Activated CD4-positive, alpha-beta T cell treated with anti-CD3 and anti-CD28 coated beads, Interleukin-2, amount 10 ng/mL, durations not matched to agents 7 days and 5 days (primary cell): ENCODE measurements at regions not wholly inside any gene's neighbourhood (a gene's known extent, or its start where the extent isn't known, plus 50 kb on each side); places are given as distances from the start of the nearest gene placed in this dataset.

Experiments used
- CTCF ChIA-PET: fragments of 350-600 bp; sonication (Branson Sonifier 250); formaldehyde crosslinking; loops from one replicate; lab custom pipeline; 2021; ENCODE audit warnings: antibody characterized with exemption; lab: Charles Lee
- POLR2A ChIA-PET: fragments of 350-600 bp; sonication (Branson Sonifier 250); formaldehyde crosslinking; loops from one replicate; lab custom pipeline; 2021; ENCODE audit warnings: antibody characterized with exemption; lab: Charles Lee
- DNase-seq: peaks from one replicate; pipeline ENCODE4 v3.0.0-alpha.2; 2020
- H3K27ac Mint-ChIP-seq: one replicate; pipeline ENCODE4 v1.8.0; 2021; ENCODE audit warnings: mild to moderate bottlenecking, moderate library complexity, mixed read lengths
- H3K27me3 Mint-ChIP-seq: one replicate; pipeline ENCODE4 v1.8.0; 2021; ENCODE audit warnings: mixed read lengths
- H3K36me3 Mint-ChIP-seq: one replicate; pipeline ENCODE4 v1.8.0; 2021; ENCODE audit warnings: low read depth, mixed read lengths
- H3K4me1 Mint-ChIP-seq: one replicate; pipeline ENCODE4 v1.8.0; 2021; ENCODE audit warnings: mixed read lengths
- H3K4me3 Mint-ChIP-seq: one replicate; pipeline ENCODE4 v1.8.0; 2021; ENCODE audit warnings: mild to moderate bottlenecking, moderate library complexity, mixed read lengths
- H3K9me3 Mint-ChIP-seq: one replicate; pipeline ENCODE4 v1.8.0; 2021; ENCODE audit warnings: mixed read lengths

- no peak for DNase-seq
- no peaks in the 10 kb centered on the region for H3K4me1 Mint-ChIP-seq
- no peaks in the 10 kb centered on the region for H3K9me3 Mint-ChIP-seq
- H3K27ac Mint-ChIP-seq, result no peak overlapping the region
- ChIA-PET CTCF (no interaction called here), POLR2A (no interaction called here)
- no peak overlapping the region for H3K4me3 Mint-ChIP-seq
- H3K27me3 Mint-ChIP-seq, result peaks cover 13% of the 10 kb centered on the region
- no peaks in the 10 kb centered on the region for H3K36me3 Mint-ChIP-seq
Measured at GRCh38 chr5:135643881-135644766, 65.3 kb upstream of the CXCL14 start.

- Mint-ChIP-seq H3K9me3 (no peaks in the 10 kb centered on the region), H3K27ac (no peak overlapping the region), H3K4me1 (no peaks in the 10 kb centered on the region), H3K36me3 (no peaks in the 10 kb centered on the region), H3K27me3 (peaks cover 21% of the 10 kb centered on the region), H3K4me3 (no peak overlapping the region)
- CTCF ChIA-PET, result no interaction called here
- no peak for DNase-seq
- POLR2A ChIA-PET, result interaction anchor here (0.6 kb wide), 1 partner anchor 387 kb away, joined by 3 read pairs; no protein-coding TSS in a partner anchor
Measured at GRCh38 chr5:135642934-135643333, 64.1 kb upstream of the CXCL14 start.

- Mint-ChIP-seq H3K9me3 (no peaks in the 10 kb centered on the region), H3K4me1 (no peaks in the 10 kb centered on the region), H3K27ac (no peak overlapping the region), H3K27me3 (peaks cover 21% of the 10 kb centered on the region), H3K36me3 (no peaks in the 10 kb centered on the region), H3K4me3 (no peak overlapping the region)
- POLR2A ChIA-PET, result interaction anchor here (0.6 kb wide), 1 partner anchor 387 kb away, joined by 3 read pairs; no protein-coding TSS in a partner anchor
- CTCF ChIA-PET, result no interaction called here
- DNase-seq, result no peak
Measured at GRCh38 chr5:135642488-135642870, 63.7 kb upstream of the CXCL14 start.

GRCh38 chr5:135641734-135642487 is 63.1 kb upstream of the CXCL14 start:
- H3K27ac Mint-ChIP-seq, result no peak overlapping the region
- DNase-seq, result no peak
- ChIA-PET CTCF (no interaction called here), POLR2A (no interaction called here)
- H3K4me1 Mint-ChIP-seq, result no peaks in the 10 kb centered on the region
- no peaks in the 10 kb centered on the region for H3K36me3 Mint-ChIP-seq
- no peak overlapping the region for H3K4me3 Mint-ChIP-seq
- H3K27me3 Mint-ChIP-seq, result peaks cover 21% of the 10 kb centered on the region
- H3K9me3 Mint-ChIP-seq, result no peaks in the 10 kb centered on the region

GRCh38 chr5:135641319-135641718 is 62.5 kb upstream of the CXCL14 start:
- Mint-ChIP-seq H3K4me1 (no peaks in the 10 kb centered on the region), H3K27me3 (peaks cover 21% of the 10 kb centered on the region), H3K4me3 (no peak overlapping the region), H3K9me3 (no peaks in the 10 kb centered on the region), H3K36me3 (no peaks in the 10 kb centered on the region), H3K27ac (no peak overlapping the region)
- ChIA-PET CTCF (no interaction called here), POLR2A (no interaction called here)
- no peak for DNase-seq

- ChIA-PET CTCF (no interaction called here), POLR2A (no interaction called here)
- Mint-ChIP-seq H3K27ac (no peak overlapping the region), H3K27me3 (peaks cover 19% of the 10 kb centered on the region), H3K36me3 (no peaks in the 10 kb centered on the region), H3K9me3 (no peaks in the 10 kb centered on the region), H3K4me3 (no peak overlapping the region), H3K4me1 (no peaks in the 10 kb centered on the region)
- no peak for DNase-seq
Measured at GRCh38 chr5:135635451-135635850, 56.7 kb upstream of the CXCL14 start.

- CTCF ChIA-PET, result no interaction called here
- POLR2A ChIA-PET, result no interaction called here
- H3K4me1 Mint-ChIP-seq, result no peaks in the 10 kb centered on the region
Measured at GRCh38 chr5:135632798-135633197, 54.0 kb upstream of the CXCL14 start.

GRCh38 chr5:135631391-135631790 is 52.6 kb upstream of the CXCL14 start:
- Mint-ChIP-seq H3K27me3 (peaks cover 2% of the 10 kb centered on the region), H3K4me3 (no peak overlapping the region), H3K27ac (no peak overlapping the region), H3K36me3 (no peaks in the 10 kb centered on the region), H3K4me1 (no peaks in the 10 kb centered on the region), H3K9me3 (no peaks in the 10 kb centered on the region)
- ChIA-PET POLR2A (no interaction called here), CTCF (no interaction called here)
- DNase-seq, result no peak

More at GRCh38 chr5:135632798-135633197, 54.0 kb upstream of the CXCL14 start:
- no peak overlapping the region for H3K4me3 Mint-ChIP-seq
- no peak for DNase-seq
- no peaks in the 10 kb centered on the region for H3K9me3 Mint-ChIP-seq
- no peak overlapping the region for H3K27ac Mint-ChIP-seq
- peaks cover 2% of the 10 kb centered on the region for H3K27me3 Mint-ChIP-seq
- no peaks in the 10 kb centered on the region for H3K36me3 Mint-ChIP-seq

- CTCF ChIA-PET, result no interaction called here
- no peak overlapping the region for H3K27ac Mint-ChIP-seq
Measured at GRCh38 chr5:135629666-135630065, 50.9 kb upstream of the CXCL14 start.

GRCh38 chr5:135628771-135629563 is 50.2 kb upstream of the CXCL14 start:
- peaks cover 2% of the 10 kb centered on the region for H3K27me3 Mint-ChIP-seq
- H3K27ac Mint-ChIP-seq, result no peak overlapping the region
- no peaks in the 10 kb centered on the region for H3K36me3 Mint-ChIP-seq
- no peaks in the 10 kb centered on the region for H3K9me3 Mint-ChIP-seq
- no peaks in the 10 kb centered on the region for H3K4me1 Mint-ChIP-seq
- H3K4me3 Mint-ChIP-seq, result no peak overlapping the region
- no peak for DNase-seq
- ChIA-PET CTCF (no interaction called here), POLR2A (no interaction called here)

More at GRCh38 chr5:135629666-135630065, 50.9 kb upstream of the CXCL14 start:
- Mint-ChIP-seq H3K4me1 (no peaks in the 10 kb centered on the region), H3K4me3 (no peak overlapping the region), H3K36me3 (no peaks in the 10 kb centered on the region), H3K27me3 (peaks cover 2% of the 10 kb centered on the region), H3K9me3 (no peaks in the 10 kb centered on the region)
- no peak for DNase-seq
- POLR2A ChIA-PET, result no interaction called here
